H1 (cell line): ENCODE measurements at regions not wholly inside any gene's neighbourhood (a gene's known extent, or its start where the extent isn't known, plus 50 kb on each side); places are given as distances from the start of the nearest gene placed in this dataset.

Experiments
- EZH2 ChIP-seq: fragments of 200-600 bp; sonication (generic); IDR thresholded peaks from 2 replicates; pipeline ENCODE4 v1.7.1; 2012; ENCODE audit warnings: low read depth, mild to moderate bottlenecking, moderate library complexity, low read length, inconsistent platforms; ENCODE audit not compliant: severe bottlenecking
- TEAD4 ChIP-seq: IDR thresholded peaks from 2 replicates; pipeline ENCODE4 v1.6.1; 2012; ENCODE audit warnings: low read depth, low read length, inconsistent platforms, mixed read lengths
- TF ChIP-seq, protein P1 (sequence below): fragments of 300-600 bp; sonication (generic); IDR thresholded peaks from 2 replicates; pipeline ENCODE4 v1.7.1; 2012; ENCODE audit warnings: low read length, moderate library complexity, mild to moderate bottlenecking, inconsistent platforms; ENCODE audit not compliant: insufficient replicate concordance

DNA sequence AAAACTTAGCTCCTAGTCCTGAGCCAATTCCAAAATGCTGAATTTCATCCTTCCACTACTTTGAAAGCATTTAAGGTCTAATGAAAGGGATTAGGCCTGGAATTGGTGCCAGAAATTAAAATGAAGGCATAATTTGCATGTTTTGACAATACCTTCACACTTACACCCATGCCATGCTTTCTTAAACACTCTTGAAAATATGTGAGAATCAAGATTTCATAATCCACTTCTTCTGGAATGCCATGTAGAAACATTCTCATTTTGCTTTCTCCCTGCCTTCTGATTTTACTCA, 77.1 kb downstream of the ANKEF1 start (continued):
- TF ChIP-seq, protein P1, sequence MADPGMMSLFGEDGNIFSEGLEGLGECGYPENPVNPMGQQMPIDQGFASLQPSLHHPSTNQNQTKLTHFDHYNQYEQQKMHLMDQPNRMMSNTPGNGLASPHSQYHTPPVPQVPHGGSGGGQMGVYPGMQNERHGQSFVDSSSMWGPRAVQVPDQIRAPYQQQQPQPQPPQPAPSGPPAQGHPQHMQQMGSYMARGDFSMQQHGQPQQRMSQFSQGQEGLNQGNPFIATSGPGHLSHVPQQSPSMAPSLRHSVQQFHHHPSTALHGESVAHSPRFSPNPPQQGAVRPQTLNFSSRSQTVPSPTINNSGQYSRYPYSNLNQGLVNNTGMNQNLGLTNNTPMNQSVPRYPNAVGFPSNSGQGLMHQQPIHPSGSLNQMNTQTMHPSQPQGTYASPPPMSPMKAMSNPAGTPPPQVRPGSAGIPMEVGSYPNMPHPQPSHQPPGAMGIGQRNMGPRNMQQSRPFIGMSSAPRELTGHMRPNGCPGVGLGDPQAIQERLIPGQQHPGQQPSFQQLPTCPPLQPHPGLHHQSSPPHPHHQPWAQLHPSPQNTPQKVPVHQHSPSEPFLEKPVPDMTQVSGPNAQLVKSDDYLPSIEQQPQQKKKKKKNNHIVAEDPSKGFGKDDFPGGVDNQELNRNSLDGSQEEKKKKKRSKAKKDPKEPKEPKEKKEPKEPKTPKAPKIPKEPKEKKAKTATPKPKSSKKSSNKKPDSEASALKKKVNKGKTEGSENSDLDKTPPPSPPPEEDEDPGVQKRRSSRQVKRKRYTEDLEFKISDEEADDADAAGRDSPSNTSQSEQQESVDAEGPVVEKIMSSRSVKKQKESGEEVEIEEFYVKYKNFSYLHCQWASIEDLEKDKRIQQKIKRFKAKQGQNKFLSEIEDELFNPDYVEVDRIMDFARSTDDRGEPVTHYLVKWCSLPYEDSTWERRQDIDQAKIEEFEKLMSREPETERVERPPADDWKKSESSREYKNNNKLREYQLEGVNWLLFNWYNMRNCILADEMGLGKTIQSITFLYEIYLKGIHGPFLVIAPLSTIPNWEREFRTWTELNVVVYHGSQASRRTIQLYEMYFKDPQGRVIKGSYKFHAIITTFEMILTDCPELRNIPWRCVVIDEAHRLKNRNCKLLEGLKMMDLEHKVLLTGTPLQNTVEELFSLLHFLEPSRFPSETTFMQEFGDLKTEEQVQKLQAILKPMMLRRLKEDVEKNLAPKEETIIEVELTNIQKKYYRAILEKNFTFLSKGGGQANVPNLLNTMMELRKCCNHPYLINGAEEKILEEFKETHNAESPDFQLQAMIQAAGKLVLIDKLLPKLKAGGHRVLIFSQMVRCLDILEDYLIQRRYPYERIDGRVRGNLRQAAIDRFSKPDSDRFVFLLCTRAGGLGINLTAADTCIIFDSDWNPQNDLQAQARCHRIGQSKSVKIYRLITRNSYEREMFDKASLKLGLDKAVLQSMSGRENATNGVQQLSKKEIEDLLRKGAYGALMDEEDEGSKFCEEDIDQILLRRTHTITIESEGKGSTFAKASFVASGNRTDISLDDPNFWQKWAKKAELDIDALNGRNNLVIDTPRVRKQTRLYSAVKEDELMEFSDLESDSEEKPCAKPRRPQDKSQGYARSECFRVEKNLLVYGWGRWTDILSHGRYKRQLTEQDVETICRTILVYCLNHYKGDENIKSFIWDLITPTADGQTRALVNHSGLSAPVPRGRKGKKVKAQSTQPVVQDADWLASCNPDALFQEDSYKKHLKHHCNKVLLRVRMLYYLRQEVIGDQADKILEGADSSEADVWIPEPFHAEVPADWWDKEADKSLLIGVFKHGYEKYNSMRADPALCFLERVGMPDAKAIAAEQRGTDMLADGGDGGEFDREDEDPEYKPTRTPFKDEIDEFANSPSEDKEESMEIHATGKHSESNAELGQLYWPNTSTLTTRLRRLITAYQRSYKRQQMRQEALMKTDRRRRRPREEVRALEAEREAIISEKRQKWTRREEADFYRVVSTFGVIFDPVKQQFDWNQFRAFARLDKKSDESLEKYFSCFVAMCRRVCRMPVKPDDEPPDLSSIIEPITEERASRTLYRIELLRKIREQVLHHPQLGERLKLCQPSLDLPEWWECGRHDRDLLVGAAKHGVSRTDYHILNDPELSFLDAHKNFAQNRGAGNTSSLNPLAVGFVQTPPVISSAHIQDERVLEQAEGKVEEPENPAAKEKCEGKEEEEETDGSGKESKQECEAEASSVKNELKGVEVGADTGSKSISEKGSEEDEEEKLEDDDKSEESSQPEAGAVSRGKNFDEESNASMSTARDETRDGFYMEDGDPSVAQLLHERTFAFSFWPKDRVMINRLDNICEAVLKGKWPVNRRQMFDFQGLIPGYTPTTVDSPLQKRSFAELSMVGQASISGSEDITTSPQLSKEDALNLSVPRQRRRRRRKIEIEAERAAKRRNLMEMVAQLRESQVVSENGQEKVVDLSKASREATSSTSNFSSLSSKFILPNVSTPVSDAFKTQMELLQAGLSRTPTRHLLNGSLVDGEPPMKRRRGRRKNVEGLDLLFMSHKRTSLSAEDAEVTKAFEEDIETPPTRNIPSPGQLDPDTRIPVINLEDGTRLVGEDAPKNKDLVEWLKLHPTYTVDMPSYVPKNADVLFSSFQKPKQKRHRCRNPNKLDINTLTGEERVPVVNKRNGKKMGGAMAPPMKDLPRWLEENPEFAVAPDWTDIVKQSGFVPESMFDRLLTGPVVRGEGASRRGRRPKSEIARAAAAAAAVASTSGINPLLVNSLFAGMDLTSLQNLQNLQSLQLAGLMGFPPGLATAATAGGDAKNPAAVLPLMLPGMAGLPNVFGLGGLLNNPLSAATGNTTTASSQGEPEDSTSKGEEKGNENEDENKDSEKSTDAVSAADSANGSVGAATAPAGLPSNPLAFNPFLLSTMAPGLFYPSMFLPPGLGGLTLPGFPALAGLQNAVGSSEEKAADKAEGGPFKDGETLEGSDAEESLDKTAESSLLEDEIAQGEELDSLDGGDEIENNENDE = no peak
- TF ChIP-seq TEAD4 (no peak), EZH2 (no peak)
